ENCODE measurements at regions not wholly inside any gene's neighbourhood (a gene's known extent, or its start where the extent isn't known, plus 50 kb on each side); places are given as distances from the start of the nearest gene placed in this dataset.

DNA sequence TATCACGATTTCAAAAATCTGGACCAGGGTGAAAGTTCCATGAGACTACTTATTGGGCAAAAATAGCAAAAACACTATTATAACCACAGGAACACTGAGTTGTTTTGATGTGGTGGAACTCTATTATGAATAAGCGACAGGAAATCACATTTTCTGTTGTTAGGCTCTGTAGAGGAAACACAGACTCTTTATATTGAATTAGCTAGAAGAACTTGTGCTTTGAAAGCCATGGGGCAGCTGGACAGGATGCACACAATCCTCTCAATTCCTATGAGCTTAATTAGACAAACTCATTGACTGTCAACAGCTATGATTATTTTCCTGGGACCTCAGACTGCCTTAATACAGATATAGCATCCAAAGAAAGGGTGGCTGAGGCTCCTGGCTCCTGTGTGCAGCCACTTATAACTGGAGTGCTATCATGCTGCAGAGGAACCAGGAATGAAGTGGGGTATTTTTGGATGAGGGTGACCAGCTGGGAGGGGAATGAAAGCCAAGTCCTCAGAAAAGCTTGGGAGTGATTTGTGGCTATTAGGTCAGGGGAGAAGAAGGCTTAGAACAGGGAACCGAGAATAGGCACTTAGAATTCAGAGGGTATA is 657.3 kb downstream of the TYW1 start:
- TF ChIP-seq POLR2AphosphoS5 (IDR thresholded peaks at IDR 0.05; ENCODE audit: low read depth, low read length): no peak
- no peak for TF ChIP-seq TAF1 (IDR thresholded peaks at IDR 0.05; ENCODE audit: borderline replicate concordance, insufficient read depth, low read length)
- TF ChIP-seq FOXP2 (optimal IDR thresholded peaks at IDR 0.05; ENCODE audit: borderline replicate concordance, extremely low read depth, extremely low read length, insufficient read depth): no peak
- TF ChIP-seq SIN3A (IDR thresholded peaks at IDR 0.05; ENCODE audit: borderline replicate concordance, insufficient read depth, low read length): no peak
- TF ChIP-seq, protein P1, sequence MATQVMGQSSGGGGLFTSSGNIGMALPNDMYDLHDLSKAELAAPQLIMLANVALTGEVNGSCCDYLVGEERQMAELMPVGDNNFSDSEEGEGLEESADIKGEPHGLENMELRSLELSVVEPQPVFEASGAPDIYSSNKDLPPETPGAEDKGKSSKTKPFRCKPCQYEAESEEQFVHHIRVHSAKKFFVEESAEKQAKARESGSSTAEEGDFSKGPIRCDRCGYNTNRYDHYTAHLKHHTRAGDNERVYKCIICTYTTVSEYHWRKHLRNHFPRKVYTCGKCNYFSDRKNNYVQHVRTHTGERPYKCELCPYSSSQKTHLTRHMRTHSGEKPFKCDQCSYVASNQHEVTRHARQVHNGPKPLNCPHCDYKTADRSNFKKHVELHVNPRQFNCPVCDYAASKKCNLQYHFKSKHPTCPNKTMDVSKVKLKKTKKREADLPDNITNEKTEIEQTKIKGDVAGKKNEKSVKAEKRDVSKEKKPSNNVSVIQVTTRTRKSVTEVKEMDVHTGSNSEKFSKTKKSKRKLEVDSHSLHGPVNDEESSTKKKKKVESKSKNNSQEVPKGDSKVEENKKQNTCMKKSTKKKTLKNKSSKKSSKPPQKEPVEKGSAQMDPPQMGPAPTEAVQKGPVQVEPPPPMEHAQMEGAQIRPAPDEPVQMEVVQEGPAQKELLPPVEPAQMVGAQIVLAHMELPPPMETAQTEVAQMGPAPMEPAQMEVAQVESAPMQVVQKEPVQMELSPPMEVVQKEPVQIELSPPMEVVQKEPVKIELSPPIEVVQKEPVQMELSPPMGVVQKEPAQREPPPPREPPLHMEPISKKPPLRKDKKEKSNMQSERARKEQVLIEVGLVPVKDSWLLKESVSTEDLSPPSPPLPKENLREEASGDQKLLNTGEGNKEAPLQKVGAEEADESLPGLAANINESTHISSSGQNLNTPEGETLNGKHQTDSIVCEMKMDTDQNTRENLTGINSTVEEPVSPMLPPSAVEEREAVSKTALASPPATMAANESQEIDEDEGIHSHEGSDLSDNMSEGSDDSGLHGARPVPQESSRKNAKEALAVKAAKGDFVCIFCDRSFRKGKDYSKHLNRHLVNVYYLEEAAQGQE (IDR thresholded peaks at IDR 0.05; ENCODE audit: insufficient read depth in 1 of 2, low read depth in 2 of 2, low read length in 2 of 2): no peak

DNA sequence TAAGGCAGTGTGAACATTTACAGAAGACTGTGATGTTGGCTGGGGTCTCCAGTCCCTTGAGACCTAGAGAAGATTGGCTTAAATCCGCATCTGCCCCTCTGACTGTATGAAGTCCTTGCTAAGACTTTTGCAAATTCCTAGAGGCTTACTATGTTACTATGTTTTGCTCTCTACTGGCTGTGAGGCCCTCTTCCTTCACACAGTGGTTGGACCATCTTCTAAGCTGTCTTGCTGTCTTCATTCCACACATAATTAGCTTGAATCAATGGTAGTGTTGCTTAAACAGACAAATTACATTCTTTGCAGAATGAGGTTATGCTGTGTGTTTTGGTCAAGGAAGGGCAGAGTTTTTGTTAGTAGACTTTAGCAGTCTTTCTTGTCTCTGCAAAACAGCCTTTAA is 658.0 kb downstream of the TYW1 start:
- TF ChIP-seq, protein P1 (IDR thresholded peaks at IDR 0.05; ENCODE audit: insufficient read depth in 1 of 2, low read depth in 2 of 2, low read length in 2 of 2): no peak
- no peak for TF ChIP-seq SIN3A (IDR thresholded peaks at IDR 0.05; ENCODE audit: borderline replicate concordance, insufficient read depth, low read length)
- TF ChIP-seq TAF1 (IDR thresholded peaks at IDR 0.05; ENCODE audit: borderline replicate concordance, insufficient read depth, low read length): no peak
- no peak for TF ChIP-seq FOXP2 (optimal IDR thresholded peaks at IDR 0.05; ENCODE audit: borderline replicate concordance, extremely low read depth, extremely low read length, insufficient read depth)
- no peak for TF ChIP-seq POLR2AphosphoS5 (IDR thresholded peaks at IDR 0.05; ENCODE audit: low read depth, low read length)

DNA sequence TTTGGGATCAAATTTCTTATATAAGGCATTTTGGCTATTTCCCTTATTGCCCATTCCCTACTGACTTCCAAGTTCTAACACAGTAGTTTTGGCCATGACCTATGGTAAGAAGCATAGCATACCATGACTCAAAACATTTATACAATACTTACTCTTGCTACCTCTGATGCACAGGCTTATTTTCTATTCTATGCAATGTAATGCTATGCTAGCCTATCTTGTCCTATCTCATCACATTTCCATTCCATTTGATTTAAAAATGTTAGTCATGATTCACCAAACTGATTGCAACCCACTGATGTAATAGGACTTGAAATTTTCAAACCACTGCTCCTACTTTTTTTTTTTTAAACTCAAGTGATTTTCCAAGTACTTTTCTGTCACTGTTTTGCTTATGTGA is 658.5 kb downstream of the TYW1 start:
- TF ChIP-seq SIN3A (IDR thresholded peaks at IDR 0.05; ENCODE audit: borderline replicate concordance, insufficient read depth, low read length): no peak
- TF ChIP-seq TAF1 (IDR thresholded peaks at IDR 0.05; ENCODE audit: borderline replicate concordance, insufficient read depth, low read length): no peak
- no peak for TF ChIP-seq FOXP2 (optimal IDR thresholded peaks at IDR 0.05; ENCODE audit: borderline replicate concordance, extremely low read depth, extremely low read length, insufficient read depth)
- TF ChIP-seq, protein P1 (IDR thresholded peaks at IDR 0.05; ENCODE audit: insufficient read depth in 1 of 2, low read depth in 2 of 2, low read length in 2 of 2): no peak
- no peak for TF ChIP-seq POLR2AphosphoS5 (IDR thresholded peaks at IDR 0.05; ENCODE audit: low read depth, low read length)

DNA sequence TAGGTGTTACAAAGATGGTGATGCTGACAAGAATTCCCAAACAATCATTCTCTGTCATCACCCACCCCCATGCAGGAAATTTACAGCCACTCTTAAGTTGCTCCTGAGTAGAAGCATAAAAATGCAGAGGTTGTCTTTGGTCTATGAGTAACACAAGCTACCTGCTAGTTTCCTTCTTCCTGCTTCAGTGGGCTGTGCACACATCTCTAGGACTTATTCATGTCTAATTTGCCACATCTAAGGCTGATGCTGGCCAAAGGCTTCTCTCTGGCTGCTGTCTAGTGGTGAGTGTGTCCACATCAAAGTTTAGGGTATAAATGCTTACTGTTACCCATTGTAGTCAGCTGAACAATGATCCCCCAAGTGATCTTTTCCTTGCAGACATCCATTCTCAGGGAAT is 662.5 kb downstream of the TYW1 start:
- no peak for TF ChIP-seq POLR2AphosphoS5 (IDR thresholded peaks at IDR 0.05; ENCODE audit: low read depth, low read length)
- no peak for TF ChIP-seq FOXP2 (optimal IDR thresholded peaks at IDR 0.05; ENCODE audit: borderline replicate concordance, extremely low read depth, extremely low read length, insufficient read depth)

DNA sequence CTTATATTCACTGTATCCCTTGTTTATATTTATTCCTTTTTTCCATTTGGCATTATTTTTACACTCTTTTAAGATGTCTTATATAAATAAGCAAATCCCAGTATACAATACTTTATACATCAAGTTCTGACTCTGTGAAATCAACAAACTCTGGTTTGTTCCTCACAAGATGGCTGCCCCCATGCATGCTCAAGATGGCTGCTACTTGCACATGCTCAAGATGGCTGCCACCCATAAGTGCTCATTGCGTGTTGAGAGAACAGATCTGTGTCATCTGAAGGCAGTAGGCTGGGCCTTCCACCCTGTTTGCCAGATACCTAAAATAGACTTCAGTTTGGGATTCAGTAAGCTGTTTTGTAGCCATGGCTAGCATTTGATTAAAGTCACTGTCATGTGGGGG is 666.2 kb downstream of the TYW1 start:
- TF ChIP-seq FOXP2 (optimal IDR thresholded peaks at IDR 0.05; ENCODE audit: borderline replicate concordance, extremely low read depth, extremely low read length, insufficient read depth) (no peak), TAF1 (IDR thresholded peaks at IDR 0.05; ENCODE audit: borderline replicate concordance, insufficient read depth, low read length) (no peak), SIN3A (IDR thresholded peaks at IDR 0.05; ENCODE audit: borderline replicate concordance, insufficient read depth, low read length) (no peak), POLR2AphosphoS5 (IDR thresholded peaks at IDR 0.05; ENCODE audit: low read depth, low read length) (no peak)
- TF ChIP-seq, protein P1 (IDR thresholded peaks at IDR 0.05; ENCODE audit: insufficient read depth in 1 of 2, low read depth in 2 of 2, low read length in 2 of 2): no peak

Measured in PFSK-1 (cell line).